IPS-18a (cell line): ENCODE measurements at regions not wholly inside any gene's neighbourhood (a gene's known extent, or its start where the extent isn't known, plus 50 kb on each side); places are given as distances from the start of the nearest gene placed in this dataset.

Experiments
- H3K27ac ChIP-seq: one replicate; pipeline ENCODE4 v1.5.1; 2013; ENCODE audit warnings: low read length
- H3K27me3 ChIP-seq: one replicate; pipeline ENCODE4 v1.6.1; 2013; ENCODE audit warnings: mild to moderate bottlenecking, low read length; ENCODE audit not compliant: control insufficient read depth, insufficient read depth
- H3K36me3 ChIP-seq: one replicate; pipeline ENCODE4 v1.6.1; 2013; ENCODE audit warnings: low read depth, low read length; ENCODE audit not compliant: control insufficient read depth
- H3K4me1 ChIP-seq: one replicate; pipeline ENCODE4 v1.6.1; 2013; ENCODE audit warnings: low read depth, low read length; ENCODE audit not compliant: control insufficient read depth
- H3K4me3 ChIP-seq: one replicate; pipeline ENCODE4 v1.5.1; 2013; ENCODE audit warnings: low read length
- H3K9ac ChIP-seq: one replicate; pipeline ENCODE4 v1.6.1; 2013; ENCODE audit warnings: mild to moderate bottlenecking, low read length, moderate library complexity
- H3K9me3 ChIP-seq: one replicate; pipeline ENCODE4 v1.6.1; 2013; ENCODE audit warnings: low read depth, low read length; ENCODE audit not compliant: control insufficient read depth

- H3K4me1 ChIP-seq, result peaks cover 2% of the 10 kb centered on the region
- H3K27ac ChIP-seq, result no peak overlapping the region
- H3K9ac ChIP-seq, result no peak overlapping the region
- H3K9me3 ChIP-seq, result no peaks in the 10 kb centered on the region
- H3K27me3 ChIP-seq, result peaks cover 14% of the 10 kb centered on the region
- no peaks in the 10 kb centered on the region for H3K36me3 ChIP-seq
- no peak overlapping the region for H3K4me3 ChIP-seq
Observed at GRCh38 chr7:34362621-34363020, 295.4 kb upstream of the NPSR1 start.

GRCh38 chr7:34364130-34364529, 293.9 kb upstream of the NPSR1 start:
- H3K9ac ChIP-seq, result no peak overlapping the region
- no peak overlapping the region for H3K4me3 ChIP-seq
- H3K4me1 ChIP-seq, result no peaks in the 10 kb centered on the region
- no peaks in the 10 kb centered on the region for H3K36me3 ChIP-seq
- H3K27ac ChIP-seq, result no peak overlapping the region
- no peaks in the 10 kb centered on the region for H3K9me3 ChIP-seq
- H3K27me3 ChIP-seq, result no peaks in the 10 kb centered on the region

GRCh38 chr7:34365011-34365410, 293.0 kb upstream of the NPSR1 start:
- no peak overlapping the region for H3K9ac ChIP-seq
- H3K4me1 ChIP-seq, result no peaks in the 10 kb centered on the region
- no peak overlapping the region for H3K4me3 ChIP-seq
- H3K27ac ChIP-seq, result no peak overlapping the region
- H3K27me3 ChIP-seq, result no peaks in the 10 kb centered on the region
- H3K9me3 ChIP-seq, result no peaks in the 10 kb centered on the region
- no peaks in the 10 kb centered on the region for H3K36me3 ChIP-seq

- no peaks in the 10 kb centered on the region for H3K36me3 ChIP-seq
- H3K27ac ChIP-seq, result no peak overlapping the region
- H3K9ac ChIP-seq, result no peak overlapping the region
- H3K4me1 ChIP-seq, result no peaks in the 10 kb centered on the region
- H3K27me3 ChIP-seq, result no peaks in the 10 kb centered on the region
- H3K4me3 ChIP-seq, result no peak overlapping the region
- H3K9me3 ChIP-seq, result no peaks in the 10 kb centered on the region
Observed at GRCh38 chr7:34365611-34366010, 292.4 kb upstream of the NPSR1 start.

GRCh38 chr7:34371922-34372321, 286.1 kb upstream of the NPSR1 start:
- no peaks in the 10 kb centered on the region for H3K27me3 ChIP-seq
- H3K27ac ChIP-seq, result no peak overlapping the region
- no peaks in the 10 kb centered on the region for H3K36me3 ChIP-seq
- no peak overlapping the region for H3K4me3 ChIP-seq
- H3K9ac ChIP-seq, result no peak overlapping the region
- H3K4me1 ChIP-seq, result no peaks in the 10 kb centered on the region
- H3K9me3 ChIP-seq, result no peaks in the 10 kb centered on the region

GRCh38 chr7:34373940-34374339, 284.1 kb upstream of the NPSR1 start:
- no peaks in the 10 kb centered on the region for H3K4me1 ChIP-seq
- H3K27ac ChIP-seq, result no peak overlapping the region
- H3K4me3 ChIP-seq, result no peak overlapping the region
- no peaks in the 10 kb centered on the region for H3K9me3 ChIP-seq
- no peaks in the 10 kb centered on the region for H3K36me3 ChIP-seq
- no peak overlapping the region for H3K9ac ChIP-seq
- H3K27me3 ChIP-seq, result no peaks in the 10 kb centered on the region

GRCh38 chr7:34382166-34382893, 275.7 kb upstream of the NPSR1 start:
- Histone ChIP-seq H3K36me3 (no peaks in the 10 kb centered on the region), H3K4me3 (no peak overlapping the region), H3K27ac (no peak overlapping the region), H3K9ac (no peak overlapping the region), H3K9me3 (peaks cover 12% of the 10 kb centered on the region), H3K27me3 (no peaks in the 10 kb centered on the region), H3K4me1 (no peaks in the 10 kb centered on the region)

- no peak overlapping the region for H3K27ac ChIP-seq
- H3K27me3 ChIP-seq, result no peaks in the 10 kb centered on the region
- H3K4me1 ChIP-seq, result no peaks in the 10 kb centered on the region
- H3K9ac ChIP-seq, result no peak overlapping the region
- H3K9me3 ChIP-seq, result peaks cover 12% of the 10 kb centered on the region
- no peak overlapping the region for H3K4me3 ChIP-seq
- H3K36me3 ChIP-seq, result no peaks in the 10 kb centered on the region
Observed at GRCh38 chr7:34385384-34385783, 272.6 kb upstream of the NPSR1 start.

- H3K27ac ChIP-seq, result no peak overlapping the region
- H3K36me3 ChIP-seq, result no peaks in the 10 kb centered on the region
- H3K9me3 ChIP-seq, result no peaks in the 10 kb centered on the region
- peaks cover 27% of the 10 kb centered on the region for H3K4me1 ChIP-seq
- no peak overlapping the region for H3K9ac ChIP-seq
- H3K27me3 ChIP-seq, result no peaks in the 10 kb centered on the region
- no peak overlapping the region for H3K4me3 ChIP-seq
Observed at GRCh38 chr7:34389332-34390078, 268.5 kb upstream of the NPSR1 start.

GRCh38 chr7:34390103-34390502, 267.9 kb upstream of the NPSR1 start:
- H3K9ac ChIP-seq, result no peak overlapping the region
- no peak overlapping the region for H3K4me3 ChIP-seq
- H3K27ac ChIP-seq, result no peak overlapping the region
- peaks cover 33% of the 10 kb centered on the region for H3K4me1 ChIP-seq
- no peaks in the 10 kb centered on the region for H3K27me3 ChIP-seq
- no peaks in the 10 kb centered on the region for H3K36me3 ChIP-seq
- H3K9me3 ChIP-seq, result no peaks in the 10 kb centered on the region

GRCh38 chr7:34392972-34393371, 265.0 kb upstream of the NPSR1 start:
- H3K4me3 ChIP-seq, result no peak overlapping the region
- H3K27me3 ChIP-seq, result no peaks in the 10 kb centered on the region
- H3K9me3 ChIP-seq, result no peaks in the 10 kb centered on the region
- H3K36me3 ChIP-seq, result no peaks in the 10 kb centered on the region
- no peak overlapping the region for H3K9ac ChIP-seq
- H3K27ac ChIP-seq, result no peak overlapping the region
- H3K4me1 ChIP-seq, result peaks cover 33% of the 10 kb centered on the region
